ENCODE measurements at regions not wholly inside any gene's neighbourhood (a gene's known extent, or its start where the extent isn't known, plus 50 kb on each side); places are given as distances from the start of the nearest gene placed in this dataset.

DNA sequence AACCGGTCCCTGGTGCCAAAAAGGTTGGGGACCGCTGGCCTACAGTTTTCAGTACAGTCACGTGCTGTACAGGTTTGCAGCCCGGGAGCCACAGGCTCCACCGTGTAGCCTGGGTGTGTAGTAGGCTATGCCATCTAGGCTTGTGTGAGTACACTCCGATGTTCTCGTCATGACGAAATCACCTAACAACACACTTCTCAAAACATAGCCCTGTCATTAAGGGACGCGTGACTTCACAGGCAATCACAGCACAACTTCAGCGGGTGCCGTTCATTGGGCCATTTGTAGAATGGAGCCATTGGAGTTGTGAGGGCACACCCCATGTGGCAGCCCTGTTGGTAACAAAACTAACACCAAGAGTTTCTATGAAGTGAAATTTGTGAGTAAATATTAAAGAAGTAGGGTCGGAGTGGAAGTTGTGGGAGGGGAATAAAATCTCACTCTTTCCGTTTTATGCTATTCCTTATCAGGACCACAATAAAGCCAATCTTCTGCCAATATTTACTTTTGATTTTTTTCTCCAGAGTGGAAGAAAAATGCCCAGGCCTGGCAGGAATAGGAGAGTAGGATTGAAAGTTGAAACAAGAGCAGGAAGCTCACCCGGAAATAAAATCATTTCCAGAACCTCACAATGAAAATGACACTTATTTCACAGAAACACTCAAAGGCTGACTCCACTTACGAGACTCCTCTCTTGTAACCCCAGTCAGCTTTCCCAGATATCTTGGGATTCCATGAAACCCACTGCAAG lies 63.7 kb upstream of the PTPN1 start:
- TF ChIP-seq CTCF (IDR thresholded peaks at IDR 0.05; ENCODE audit: low read length): no peak
- TF ChIP-seq EZH2 (optimal IDR thresholded peaks at IDR 0.05; ENCODE audit: low read depth, low read length): no peak
- no peak for TF ChIP-seq EZH2phosphoT487 (IDR thresholded peaks at IDR 0.05; ENCODE audit: low read length)
